Activated CD4-positive, alpha-beta T cell treated with anti-CD3 and anti-CD28 coated beads for 24 hours (primary cell): ENCODE measurements at regions not wholly inside any gene's neighbourhood (a gene's known extent, or its start where the extent isn't known, plus 50 kb on each side); places are given as distances from the start of the nearest gene placed in this dataset.
"Not testable (repeated sequence)": the region's sequence is repeated elsewhere in the genome, so short reads cannot be mapped to it uniquely, and the experiment has no call there.

ENCODE experiments used
- DNase-seq, 2 donors: peaks; one replicate each; pipeline ENCODE4 v3.0.0-alpha.2; 2020; ENCODE audit warnings: low read depth in 2 of 2

DNA sequence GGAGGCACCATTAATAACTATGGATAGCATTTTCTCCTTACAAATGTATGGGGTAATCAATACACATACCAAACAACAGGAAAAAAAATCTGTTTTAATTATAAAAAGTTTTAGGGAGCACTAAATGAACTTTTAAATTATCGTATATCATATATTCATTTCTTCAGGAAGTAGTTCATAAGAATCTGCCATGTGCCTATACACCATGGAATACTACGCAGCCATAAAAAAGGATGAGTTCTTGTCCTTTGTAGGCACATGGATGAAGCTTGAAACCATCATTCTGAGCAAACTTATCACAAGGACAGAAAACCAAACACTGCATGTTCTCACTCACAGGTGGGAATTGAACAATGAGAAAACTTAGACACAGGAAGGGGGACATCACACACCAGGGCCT is 162.1 kb upstream of the RASA1 start:
- DNase-seq: no peak

DNA sequence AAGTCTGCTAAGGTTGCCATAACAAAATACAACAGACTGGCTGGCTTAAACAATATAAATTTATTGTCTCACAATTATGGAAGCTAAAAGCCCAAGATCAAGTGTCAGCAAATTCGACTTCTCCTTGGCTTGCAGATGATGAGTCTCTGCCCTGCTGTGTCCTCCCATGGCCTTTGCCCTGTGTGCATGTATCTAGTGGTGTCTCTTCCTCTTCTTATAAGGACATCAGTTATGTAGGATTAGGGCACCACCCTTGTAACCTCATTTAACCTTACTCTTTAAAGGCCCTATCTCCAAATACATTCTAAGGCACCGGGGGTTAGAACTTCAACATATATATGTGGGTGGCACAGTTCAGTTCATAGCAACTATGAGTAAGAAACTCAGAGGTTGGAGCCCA is 157.9 kb upstream of the RASA1 start:
- DNase-seq: no peak

DNA sequence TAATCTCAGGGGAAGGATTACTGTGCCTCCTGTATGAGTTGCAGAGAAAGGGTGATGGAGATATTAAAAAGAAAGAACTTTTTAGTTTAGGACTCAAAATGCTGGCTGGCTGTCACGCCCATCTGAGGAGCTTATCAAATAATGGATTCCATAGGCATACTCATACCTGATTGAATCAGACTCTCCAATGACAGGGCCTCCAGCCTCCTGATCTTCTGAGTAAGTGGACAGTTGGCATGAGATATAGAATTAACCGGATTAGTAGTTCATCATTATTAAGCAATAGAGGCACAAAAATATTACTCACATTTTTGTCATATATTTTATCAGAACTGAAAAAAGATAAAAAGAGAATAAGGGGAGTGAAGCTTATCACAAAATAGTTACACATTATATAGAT is 157.0 kb upstream of the RASA1 start:
- no peak for DNase-seq

DNA sequence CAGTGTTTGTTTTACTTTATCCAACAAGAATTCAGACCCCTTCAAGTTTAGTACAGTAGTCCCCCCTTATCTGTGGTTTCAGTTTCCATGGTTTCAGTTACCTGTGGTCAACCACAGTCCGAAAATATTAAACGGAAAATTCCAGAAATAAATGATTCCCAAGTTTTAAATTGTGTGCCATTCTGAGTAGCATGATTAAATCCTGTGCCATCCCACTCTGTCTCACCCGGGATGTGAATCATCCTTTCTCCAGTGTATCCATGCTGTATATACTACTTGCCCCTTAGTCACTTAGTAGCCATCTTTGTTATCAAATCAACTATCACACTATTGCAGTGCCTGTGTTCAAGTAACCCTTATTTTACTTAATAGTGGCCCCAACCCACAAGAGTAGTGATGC is 153.8 kb upstream of the RASA1 start:
- DNase-seq: no peak

DNA sequence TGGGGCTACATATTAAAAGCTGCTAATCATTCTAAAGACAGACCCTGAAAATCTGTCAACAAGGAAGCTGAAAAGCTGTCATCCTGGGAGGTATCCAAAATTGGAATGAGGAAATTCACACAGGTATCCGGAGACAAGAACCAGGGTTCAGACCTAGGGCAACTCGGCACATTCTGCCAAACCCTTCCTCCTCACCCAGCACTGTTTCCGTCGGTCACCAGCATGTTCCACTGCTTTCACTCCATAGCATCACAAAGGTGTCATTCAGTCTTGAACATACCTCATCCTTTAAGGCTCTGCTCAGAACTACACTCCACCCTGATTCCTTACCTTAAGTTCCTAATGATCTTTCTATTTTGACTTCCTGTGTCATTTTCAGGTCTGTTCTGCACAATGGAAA is 153.1 kb upstream of the RASA1 start:
- no peak for DNase-seq

DNA sequence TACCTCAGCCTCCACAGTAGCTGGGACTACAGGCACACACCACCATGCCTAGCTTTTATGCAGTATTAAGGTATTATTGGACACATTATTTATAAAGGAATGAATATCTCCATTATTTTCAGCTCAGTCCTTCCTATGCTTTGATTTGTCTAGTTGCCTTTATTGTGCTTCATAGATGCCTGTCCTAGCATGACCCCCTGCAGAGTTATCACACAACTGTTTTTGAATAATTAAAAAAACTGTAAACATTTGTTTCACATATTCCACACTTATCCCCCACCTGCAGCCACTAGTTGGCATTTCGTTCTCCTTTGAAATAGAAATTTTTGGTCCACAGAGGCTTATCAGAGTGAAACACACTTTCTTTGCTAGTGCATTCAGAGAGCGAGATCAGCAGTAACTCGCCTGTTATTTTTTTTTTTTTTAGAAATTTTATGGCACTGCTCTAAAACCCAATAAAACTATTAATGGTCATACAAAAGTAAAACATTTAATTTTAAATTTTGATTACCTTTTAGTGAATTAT is 151.8 kb upstream of the RASA1 start:
- no peak for DNase-seq

DNA sequence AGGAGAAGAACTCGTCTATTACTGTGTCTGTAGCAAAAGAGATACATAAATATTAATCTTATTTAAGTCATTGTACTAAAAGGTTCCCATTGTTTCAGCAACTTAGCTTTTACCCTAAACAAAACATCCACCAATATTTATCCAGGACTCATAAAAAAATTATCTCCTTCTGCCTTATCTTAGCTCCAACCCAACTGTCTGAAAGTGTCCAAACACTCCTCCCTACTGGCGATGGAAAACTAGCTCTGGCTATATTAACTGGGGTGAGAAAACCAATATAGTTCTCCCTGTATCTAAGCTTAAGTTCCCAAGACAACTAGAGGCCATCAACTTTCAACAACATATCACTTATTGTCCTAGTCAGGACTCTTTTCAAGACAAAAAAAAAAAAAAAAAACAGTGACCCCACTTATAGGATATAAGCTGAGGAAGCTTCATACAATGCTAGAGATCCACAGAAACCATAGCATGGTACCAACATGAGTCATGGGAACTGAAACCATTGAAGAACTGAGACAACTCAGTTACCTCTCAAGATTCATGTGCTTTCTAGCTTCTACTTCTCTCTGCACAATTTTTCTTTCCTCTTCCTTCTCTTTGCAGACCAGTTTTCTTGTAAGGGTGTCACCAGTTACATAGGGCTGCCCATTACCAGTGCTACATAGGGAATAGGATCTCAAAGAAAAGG is 150.7 kb upstream of the RASA1 start:
- no peak for DNase-seq

DNA sequence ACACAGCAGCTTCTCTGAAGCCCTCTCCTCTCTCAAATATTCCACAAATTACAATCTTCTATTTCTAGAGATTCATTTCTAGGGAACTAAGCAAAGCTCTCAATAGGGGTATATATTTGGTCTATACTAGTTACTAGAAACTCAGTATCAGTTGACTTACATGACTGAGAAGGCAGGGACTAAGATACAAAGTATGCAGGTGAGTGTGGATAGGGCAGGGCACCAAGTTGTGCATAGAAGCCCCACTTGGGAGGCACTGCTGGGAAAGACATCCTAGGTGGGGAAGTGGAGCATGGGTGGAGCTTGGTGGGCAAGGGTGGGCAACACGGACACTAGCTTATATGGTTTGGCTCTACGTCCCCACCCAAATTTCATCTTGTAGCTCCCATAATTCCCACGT is 148.1 kb upstream of the RASA1 start:
- DNase-seq: no peak

DNA sequence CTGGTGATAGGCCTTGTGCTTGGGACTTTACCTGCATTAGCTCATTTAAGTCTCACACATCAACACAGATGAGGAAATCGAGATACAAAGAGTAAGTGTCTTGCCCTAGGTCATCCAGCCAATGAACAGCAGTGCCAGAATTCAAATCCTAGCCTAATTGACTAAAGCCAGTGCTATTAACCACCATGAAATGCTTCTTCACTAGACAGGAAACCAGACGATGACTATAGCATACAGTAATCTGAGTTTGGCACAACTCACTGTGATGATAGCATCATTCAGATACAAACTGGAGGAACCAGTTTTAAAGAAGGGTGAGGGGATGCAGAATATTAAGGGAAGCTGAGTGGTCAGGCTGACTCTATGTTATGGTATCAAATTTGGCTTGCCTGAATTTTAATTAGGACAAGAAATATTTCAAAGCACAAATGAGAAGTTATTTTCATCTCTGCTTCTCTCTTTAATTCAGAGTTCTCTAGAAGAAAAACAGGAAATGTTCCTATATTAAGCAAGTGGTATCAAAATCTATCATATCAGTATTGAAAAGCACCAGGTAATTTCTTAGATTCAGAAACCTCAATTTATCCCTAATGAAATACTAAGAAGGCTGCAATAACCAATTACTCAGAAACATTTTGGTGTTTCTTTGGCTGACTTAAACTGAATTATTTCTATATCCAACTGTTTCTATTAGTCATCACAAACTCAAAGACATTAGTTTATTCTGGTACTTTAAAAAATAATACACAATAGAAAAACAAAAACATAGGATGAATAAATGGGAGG is 147.0 kb upstream of the RASA1 start:
- no peak for DNase-seq

DNA sequence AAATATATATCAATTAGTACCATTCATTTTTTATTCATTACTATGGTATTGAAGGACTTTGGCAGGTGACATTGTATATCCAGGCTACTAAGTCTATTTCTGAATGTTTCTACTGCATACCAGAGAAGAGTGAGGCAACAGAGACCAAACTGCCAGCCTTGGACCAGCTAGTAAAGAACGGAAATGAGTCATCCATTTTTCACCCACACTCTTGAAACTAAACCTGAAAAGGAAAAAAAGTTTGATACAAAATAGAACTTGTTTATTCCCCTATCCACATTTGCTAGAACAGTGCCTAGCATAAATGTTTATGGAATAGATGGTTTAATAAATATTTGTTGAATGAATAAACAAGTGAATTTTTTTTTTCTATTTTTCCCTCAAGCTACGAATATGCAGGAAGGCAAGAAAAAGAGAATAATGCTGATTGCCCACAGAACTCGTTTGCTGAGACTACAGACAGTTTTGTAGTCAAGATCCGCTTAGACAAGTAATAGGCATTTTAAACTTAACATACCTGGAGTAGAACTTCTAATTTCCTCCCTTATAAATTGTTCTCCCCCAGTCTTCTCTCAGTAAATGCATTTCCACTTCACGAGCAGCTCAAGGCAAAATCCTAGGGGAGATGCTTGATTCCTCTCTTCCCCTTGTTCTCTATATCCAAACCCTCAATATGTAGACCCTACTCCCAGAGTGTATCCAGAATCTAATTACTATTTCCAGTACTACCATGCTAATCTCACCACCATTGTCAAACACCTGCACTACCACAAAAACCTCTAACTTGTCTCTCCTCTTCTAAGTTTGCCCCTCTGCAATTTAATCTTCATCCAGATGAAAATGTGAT is 146.2 kb upstream of the RASA1 start:
- DNase-seq: peak in 1 of 2 donors; percentile 9

DNA sequence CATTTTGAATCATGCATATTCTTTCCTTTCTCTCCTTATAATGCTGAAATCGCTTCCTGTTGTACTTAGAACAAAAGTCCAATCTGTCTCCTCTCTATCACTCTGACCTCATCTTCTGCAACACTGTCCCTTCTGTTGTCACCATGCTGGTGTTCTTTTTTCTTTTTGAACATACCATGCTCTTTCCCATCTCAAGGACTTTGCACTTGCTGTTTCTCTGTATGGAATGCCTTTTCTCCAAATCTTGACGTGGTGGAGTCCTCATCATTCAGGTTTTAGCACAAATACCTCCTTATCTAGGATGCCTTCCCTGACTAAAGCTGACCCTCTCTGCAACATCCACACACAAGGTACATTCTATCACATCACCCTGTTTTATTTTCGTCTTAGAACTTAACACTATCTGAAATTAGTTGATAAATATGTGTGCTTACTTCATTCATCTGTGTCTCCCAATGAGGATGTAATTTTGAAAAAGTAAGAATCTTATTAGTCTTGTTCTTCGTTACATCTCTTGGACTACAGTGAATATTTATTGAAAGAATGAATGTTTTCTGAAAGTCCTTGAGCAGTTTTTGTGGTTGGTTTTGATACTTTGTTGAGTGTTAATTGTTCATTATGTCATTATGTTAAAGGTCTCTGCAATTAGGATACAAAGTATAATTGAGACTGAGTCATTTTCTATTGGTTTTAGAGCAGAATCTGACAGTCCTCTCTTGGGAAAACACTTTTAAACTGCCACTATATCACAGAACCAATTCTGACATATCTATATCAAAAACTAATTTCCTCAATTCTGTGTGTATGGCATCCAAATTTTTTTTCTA is 145.3 kb upstream of the RASA1 start:
- DNase-seq: no peak

DNA sequence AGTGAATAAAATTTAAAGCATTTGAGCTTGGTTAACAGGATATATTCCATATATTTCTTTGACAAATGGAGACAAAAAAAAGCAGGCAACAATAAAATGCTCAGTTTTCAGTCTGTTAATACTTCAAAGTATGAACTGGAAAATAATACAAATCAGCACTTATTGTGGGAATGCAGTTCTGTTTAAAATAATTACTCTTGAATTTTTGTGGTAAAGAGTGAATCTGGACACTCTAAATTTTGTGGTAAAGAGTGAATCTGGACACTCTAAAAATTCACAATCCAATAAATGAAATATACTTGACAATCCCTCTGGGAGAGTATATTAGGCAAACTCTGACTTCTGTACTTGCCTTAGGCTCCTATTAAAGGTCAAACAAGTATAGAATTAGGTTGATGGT is 141.9 kb upstream of the RASA1 start:
- no peak for DNase-seq

DNA sequence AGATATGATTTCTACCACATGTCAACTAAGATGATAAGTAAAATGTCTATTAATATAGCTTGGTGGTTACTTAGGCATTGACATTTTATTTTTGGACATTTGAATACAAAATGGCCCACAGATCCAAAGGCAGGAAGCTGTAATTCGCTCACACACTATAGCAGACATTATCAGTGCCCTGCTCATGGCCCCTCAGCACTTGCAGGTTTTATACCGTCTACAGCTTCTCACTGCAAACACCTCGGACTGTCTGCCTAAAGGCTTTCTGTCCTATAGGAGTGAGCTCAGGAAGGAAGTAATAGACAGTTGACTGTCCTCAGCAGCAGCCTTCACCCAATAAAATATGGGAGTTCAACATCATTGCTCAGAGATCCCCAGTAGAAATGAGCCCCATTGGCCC is 140.8 kb upstream of the RASA1 start:
- no peak for DNase-seq

DNA sequence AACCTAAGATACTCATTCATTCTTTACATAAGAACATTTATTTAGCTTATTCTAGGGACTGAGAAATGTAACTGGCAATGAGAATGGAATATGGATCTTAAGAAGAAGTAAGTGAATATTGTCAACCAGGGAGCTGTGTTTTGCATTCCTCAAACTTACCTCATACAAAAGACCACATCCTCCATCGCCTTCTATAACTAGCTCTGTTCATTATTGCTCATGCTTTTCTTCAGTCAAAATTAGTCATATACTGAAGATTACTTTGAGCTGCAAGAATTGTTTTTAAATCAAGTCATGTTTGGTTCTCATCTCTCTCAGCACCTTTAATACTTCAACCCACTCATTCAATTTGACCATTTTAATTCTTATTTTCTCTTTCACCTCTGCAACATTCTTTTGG is 140.3 kb upstream of the RASA1 start:
- DNase-seq: no peak

DNA sequence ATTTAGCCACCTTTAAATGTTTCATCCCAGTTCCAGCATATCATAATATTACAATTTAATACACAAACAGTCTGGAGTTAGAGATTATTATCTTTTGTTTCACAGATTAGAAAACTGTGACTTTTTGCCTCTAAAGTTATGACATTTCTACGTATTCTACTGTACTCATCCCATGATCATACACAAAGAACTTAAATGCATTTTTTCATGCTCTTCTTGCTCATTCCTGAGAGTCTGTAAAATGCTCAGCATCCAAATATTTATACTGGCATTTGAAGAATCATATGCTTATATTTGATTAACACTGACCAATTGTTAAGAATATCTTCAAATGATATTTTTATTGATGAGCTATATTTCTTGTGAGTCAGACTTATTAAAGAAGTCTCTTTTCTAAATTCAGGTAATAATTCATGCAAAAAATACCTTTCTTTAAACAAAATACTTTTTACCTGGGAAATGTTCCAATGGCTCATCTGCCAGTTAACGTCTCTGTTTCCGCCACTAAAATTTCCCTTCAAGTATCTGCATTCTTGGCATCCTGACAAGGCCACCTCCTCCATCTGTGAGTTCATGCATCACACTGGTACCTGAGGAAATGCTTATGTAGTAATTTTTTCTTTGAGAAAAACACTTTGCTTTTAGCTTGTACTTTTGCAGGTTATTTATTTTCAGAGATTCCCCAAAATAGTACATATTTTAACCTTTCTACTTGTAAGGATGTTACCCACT is 139.6 kb upstream of the RASA1 start:
- no peak for DNase-seq

DNA sequence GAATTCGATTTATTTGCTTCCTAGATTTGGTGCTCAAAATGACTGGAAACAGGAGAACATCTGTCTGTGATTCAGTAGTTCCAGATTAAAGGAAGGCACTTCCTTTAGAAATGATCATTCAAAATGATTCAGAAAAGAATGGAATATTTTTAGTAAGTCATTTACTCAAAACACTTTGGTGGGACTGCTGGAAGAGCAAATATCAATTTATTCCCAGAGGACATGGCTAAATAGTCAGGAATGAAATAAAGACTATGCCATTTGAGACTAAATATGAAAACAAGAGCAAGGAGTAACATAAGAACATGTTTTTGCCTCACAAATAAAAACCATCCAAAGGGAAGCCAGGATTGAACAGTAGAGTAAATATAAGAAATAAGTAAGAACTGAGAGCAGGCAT is 138.6 kb upstream of the RASA1 start:
- no peak for DNase-seq

DNA sequence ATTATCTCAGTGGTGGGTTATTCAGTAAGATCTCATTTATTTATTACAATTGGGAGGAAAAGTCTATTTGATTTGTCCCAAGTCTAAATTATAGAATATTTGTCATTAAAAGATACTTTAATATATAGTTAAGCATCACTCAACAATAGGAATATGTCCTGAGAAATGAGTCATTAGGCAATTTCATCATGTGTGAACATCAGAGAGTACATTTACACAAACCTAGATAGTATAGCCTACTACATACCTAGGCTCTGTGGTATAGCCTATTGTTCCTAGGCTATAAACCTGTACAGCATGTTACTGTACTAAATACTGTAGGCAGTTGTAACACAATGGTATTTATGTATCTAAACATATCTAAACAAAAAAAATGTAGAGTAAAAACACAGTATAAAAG is 135.0 kb upstream of the RASA1 start:
- DNase-seq: no peak

DNA sequence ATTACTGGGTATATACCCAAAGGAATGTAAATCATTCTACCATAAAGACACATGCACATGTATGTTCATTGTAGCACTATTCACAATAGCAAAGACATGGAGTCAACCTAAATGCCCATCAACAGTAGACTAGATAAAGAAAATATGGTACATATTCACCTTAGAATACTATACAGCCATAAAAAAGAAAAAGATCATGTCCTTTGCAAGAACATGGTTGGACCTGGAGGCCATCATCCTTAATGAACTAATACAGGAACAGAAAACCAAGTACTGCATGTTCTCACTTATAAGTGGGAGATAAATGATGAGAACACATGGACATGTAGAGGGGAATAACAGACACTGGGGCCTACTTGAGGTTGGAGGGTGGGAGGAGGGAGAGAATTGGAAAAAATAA is 133.2 kb upstream of the RASA1 start:
- not testable (repeated sequence) for DNase-seq

DNA sequence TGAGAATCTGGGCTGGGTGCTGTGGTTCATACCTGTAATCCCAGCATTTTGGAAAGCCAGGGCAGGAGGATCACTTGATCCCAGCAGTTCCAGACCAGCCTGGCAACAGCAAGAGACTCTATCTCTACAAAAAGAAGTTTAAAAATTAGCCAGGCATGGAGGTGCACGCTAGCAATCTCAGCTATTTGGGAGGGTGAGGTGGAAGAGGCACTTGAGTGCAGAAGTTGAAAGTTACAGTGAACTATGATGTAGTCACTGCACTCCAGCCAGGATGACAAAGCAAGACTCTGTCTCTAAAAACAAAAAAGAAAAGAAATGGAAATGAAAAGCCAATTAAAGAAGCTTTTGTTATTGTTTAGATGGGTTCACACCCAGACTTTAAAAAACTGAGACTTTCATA is 131.6 kb upstream of the RASA1 start:
- DNase-seq: no peak

DNA sequence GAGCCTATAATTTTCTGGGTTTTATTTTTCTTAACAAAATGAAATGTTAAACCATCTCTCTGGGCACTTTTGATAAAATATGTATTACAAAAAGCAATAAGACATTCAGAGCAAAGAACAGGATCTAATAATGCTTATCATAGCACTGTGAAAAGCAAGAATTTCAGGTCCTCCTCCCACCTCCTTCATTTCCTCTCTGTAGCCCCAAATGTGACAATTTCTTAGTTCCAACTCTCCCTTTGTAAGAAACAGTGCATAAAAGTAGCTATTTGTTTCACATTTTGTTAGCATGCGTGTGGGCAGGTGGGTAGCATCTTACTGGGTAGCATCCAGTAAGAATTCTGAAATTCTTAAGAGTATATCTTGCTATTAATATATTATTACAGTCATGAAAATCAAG is 130.9 kb upstream of the RASA1 start:
- no peak for DNase-seq

DNA sequence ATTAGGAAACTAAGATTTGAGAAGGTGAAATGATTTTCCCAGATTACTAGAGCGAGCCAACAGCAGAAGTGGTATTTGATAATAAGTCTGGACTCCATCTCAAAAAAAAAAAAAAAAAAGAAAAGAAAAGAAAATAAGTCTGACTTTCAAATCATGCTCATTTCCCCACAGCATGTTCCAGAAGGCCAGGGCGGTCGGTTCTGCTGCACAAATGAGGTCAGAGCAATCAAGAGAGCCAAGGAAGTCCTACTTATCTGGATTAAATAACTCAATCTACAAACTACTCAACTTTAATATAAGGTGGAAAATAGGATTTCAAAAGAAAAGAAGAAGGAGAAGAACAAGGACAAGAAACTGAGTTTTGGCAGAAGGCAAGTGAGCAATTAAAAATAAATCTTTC is 130.4 kb upstream of the RASA1 start:
- DNase-seq: no peak
